ENCODE measurements at regions not wholly inside any gene's neighbourhood (a gene's known extent, or its start where the extent isn't known, plus 50 kb on each side); places are given as distances from the start of the nearest gene placed in this dataset.
"Not testable (repeated sequence)": the region's sequence is repeated elsewhere in the genome, so short reads cannot be mapped to it uniquely, and the experiment has no call there.

DNA sequence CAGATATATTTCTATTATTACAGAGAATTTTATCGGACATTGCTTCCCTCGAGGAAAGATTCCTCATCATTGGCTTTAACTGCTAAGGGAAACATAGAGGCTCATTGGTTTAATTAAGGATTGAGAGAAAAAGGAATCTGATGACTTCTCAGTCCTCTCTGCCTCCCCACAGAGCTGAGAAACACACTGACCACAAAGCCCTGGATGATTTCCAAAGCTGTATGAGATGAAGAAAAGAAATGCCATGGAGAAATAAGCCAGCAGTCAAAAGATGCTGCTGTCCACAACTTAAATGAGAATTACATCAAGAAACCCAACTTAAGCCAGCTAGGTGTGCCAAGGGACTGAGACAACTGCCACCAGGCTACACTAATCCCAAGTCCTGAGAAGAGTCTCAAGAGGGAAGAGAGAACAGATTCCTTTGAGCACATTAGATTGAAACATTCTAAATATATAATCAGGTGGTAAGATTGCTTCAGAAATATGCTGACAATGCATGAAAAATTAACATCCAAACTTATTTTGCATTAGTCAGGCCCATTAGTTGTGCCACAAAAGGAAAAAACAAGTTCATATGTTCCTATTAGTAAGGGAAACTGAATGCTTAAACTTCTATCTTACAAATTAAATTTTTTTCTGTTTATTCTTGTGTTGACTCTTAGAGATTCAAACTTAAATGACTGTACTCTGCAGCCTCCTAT is 308.1 kb upstream of the CYRIA start:
- Mint-ChIP-seq H3K27me3 (ENCODE audit: low read depth) (peaks cover 3% of the 10 kb centered on the region), H3K36me3 (no peaks in the 10 kb centered on the region), H3K4me1 (peaks cover 14% of the 10 kb centered on the region), H3K4me3 (no peak overlapping the region), H3K9me3 (peaks cover 4% of the 10 kb centered on the region), H3K27ac (no peak overlapping the region)
- TF ChIP-seq, protein P1, sequence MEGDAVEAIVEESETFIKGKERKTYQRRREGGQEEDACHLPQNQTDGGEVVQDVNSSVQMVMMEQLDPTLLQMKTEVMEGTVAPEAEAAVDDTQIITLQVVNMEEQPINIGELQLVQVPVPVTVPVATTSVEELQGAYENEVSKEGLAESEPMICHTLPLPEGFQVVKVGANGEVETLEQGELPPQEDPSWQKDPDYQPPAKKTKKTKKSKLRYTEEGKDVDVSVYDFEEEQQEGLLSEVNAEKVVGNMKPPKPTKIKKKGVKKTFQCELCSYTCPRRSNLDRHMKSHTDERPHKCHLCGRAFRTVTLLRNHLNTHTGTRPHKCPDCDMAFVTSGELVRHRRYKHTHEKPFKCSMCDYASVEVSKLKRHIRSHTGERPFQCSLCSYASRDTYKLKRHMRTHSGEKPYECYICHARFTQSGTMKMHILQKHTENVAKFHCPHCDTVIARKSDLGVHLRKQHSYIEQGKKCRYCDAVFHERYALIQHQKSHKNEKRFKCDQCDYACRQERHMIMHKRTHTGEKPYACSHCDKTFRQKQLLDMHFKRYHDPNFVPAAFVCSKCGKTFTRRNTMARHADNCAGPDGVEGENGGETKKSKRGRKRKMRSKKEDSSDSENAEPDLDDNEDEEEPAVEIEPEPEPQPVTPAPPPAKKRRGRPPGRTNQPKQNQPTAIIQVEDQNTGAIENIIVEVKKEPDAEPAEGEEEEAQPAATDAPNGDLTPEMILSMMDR (IDR thresholded peaks at IDR 0.05; ENCODE audit: unreplicated experiment), result no peak
- no peak for DNase-seq (ENCODE audit: low spot score in 2 of 2, unreplicated experiment in 2 of 2)

DNA sequence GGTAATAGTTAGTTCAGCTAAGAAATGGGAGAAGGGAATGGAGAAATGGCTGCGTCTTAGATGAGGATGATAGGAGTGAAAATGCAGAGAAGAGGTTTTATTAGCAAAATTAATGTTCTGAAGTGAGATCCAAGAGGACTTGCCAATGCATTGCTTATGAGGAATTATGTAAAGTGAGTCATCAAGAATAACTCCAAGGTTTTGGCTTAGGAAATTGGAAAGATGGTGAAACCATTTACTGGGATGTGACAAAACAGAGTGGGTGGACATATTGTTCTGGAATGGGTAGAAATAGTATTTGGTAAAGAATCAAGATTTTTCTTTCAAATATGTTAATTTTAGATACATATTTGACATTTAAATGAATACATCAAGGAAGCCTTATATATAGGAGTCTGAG is 306.6 kb upstream of the CYRIA start:
- TF ChIP-seq, protein P1 (IDR thresholded peaks at IDR 0.05; ENCODE audit: unreplicated experiment), result no peak
- Mint-ChIP-seq H3K27ac (no peak overlapping the region), H3K4me1 (peaks cover 3% of the 10 kb centered on the region), H3K36me3 (no peaks in the 10 kb centered on the region), H3K9me3 (no peaks in the 10 kb centered on the region), H3K27me3 (ENCODE audit: low read depth) (peaks cover 3% of the 10 kb centered on the region), H3K4me3 (no peak overlapping the region)
- DNase-seq (ENCODE audit: low spot score in 2 of 2, unreplicated experiment in 2 of 2), result no peak

- Mint-ChIP-seq H3K36me3 (no peaks in the 10 kb centered on the region), H3K4me3 (no peak overlapping the region), H3K27me3 (ENCODE audit: low read depth) (peaks cover 3% of the 10 kb centered on the region), H3K27ac (no peak overlapping the region), H3K4me1 (no peaks in the 10 kb centered on the region), H3K9me3 (no peaks in the 10 kb centered on the region)
- DNase-seq (ENCODE audit: low spot score in 2 of 2, unreplicated experiment in 2 of 2), result no peak
- TF ChIP-seq, protein P1 (IDR thresholded peaks at IDR 0.05; ENCODE audit: unreplicated experiment), result no peak
These were observed 306.1 kb upstream of the CYRIA start for GRCh38 chr2:16971722-16972234.

GRCh38 chr2:16970948-16971347 is 305.3 kb upstream of the CYRIA start:
- H3K4me3 Mint-ChIP-seq; DNase-seq (ENCODE audit: low spot score in 2 of 2, unreplicated experiment in 2 of 2); H3K9me3 Mint-ChIP-seq; H3K4me1 Mint-ChIP-seq; H3K36me3 Mint-ChIP-seq; H3K27ac Mint-ChIP-seq; H3K27me3 Mint-ChIP-seq (ENCODE audit: low read depth): not testable (repeated sequence)

- Mint-ChIP-seq H3K27me3 (ENCODE audit: low read depth) (no peaks in the 10 kb centered on the region), H3K4me1 (peaks cover 22% of the 10 kb centered on the region), H3K4me3 (no peak overlapping the region), H3K9me3 (no peaks in the 10 kb centered on the region), H3K36me3 (no peaks in the 10 kb centered on the region), H3K27ac (peak overlapping the region; percentile 1)
- no peak for DNase-seq (ENCODE audit: low spot score in 2 of 2, unreplicated experiment in 2 of 2)
- TF ChIP-seq, protein P1 (IDR thresholded peaks at IDR 0.05; ENCODE audit: unreplicated experiment), result no peak
These were observed 296.9 kb upstream of the CYRIA start for GRCh38 chr2:16962505-16962904.

DNA sequence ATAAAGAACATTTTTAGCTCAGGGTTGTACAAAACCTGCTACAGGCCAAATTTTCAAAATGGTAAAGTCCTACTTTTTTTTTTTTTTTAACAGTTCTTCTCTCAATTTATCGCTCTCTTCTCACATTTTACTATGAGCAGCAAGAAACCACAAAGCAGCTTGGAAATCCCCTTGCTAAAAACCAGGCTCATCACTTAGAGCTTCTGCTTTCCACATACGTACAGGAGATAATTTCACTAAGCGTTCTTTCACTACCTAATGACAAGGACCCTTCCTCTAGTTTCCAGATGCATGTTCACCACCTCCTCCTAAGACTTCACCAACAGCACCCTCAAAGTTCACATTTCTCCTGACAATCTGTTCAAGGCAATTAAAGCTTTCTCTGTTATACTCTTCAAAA is 294.9 kb upstream of the CYRIA start:
- DNase-seq (ENCODE audit: low spot score in 2 of 2, unreplicated experiment in 2 of 2), result no peak
- peaks cover 22% of the 10 kb centered on the region for H3K4me1 Mint-ChIP-seq
- H3K9me3 Mint-ChIP-seq, result no peaks in the 10 kb centered on the region
- TF ChIP-seq, protein P1 (IDR thresholded peaks at IDR 0.05; ENCODE audit: unreplicated experiment), result no peak
- no peaks in the 10 kb centered on the region for H3K36me3 Mint-ChIP-seq
- H3K27ac Mint-ChIP-seq, result no peak overlapping the region
- H3K4me3 Mint-ChIP-seq, result no peak overlapping the region
- H3K27me3 Mint-ChIP-seq (ENCODE audit: low read depth), result no peaks in the 10 kb centered on the region
